OCI-LY7 (cell line): ENCODE measurements at regions not wholly inside any gene's neighbourhood (a gene's known extent, or its start where the extent isn't known, plus 50 kb on each side); places are given as distances from the start of the nearest gene placed in this dataset.

ENCODE experiments used
- BruUV-seq: library from RNA; stranded (reverse); fragments of 400-500 nt; replicated peaks from 2 replicates; lab custom pipeline; 2021; lab: Mats Ljungman, UMichigan
- CTCF ChIA-PET: fragments of 300-600 bp; sonication (Branson Sonifier 250); formaldehyde crosslinking; loops from one replicate; lab custom pipeline; 2022; ENCODE audit warnings: antibody characterized with exemption; ENCODE audit not compliant: unreplicated experiment; lab: Charles Lee
- POLR2A ChIA-PET: fragments of 300-600 bp; sonication (Branson Sonifier 250); formaldehyde crosslinking; loops from one replicate; lab custom pipeline; 2022; ENCODE audit warnings: antibody characterized with exemption; lab: Charles Lee
- DNase-seq: peaks from one replicate; pipeline ENCODE4 v3.0.0-alpha.2; 2015; ENCODE audit warnings: low spot score
- H2AFZ ChIP-seq: fragments of 200-600 bp; sonication (generic), shearing (Covaris generic); 2 replicates; pipeline ENCODE4 v1.6.1; 2014; ENCODE audit warnings: mild to moderate bottlenecking, antibody characterized with exemption, low read length, moderate library complexity
- H3K27ac ChIP-seq: fragments of 200-600 bp; sonication (generic); 2 replicates; pipeline ENCODE4 v1.5.1; 2014; ENCODE audit warnings: mixed run types, low read depth, mild to moderate bottlenecking, moderate library complexity, low read length, inconsistent platforms; ENCODE audit not compliant: poor library complexity, severe bottlenecking
- H3K36me3 ChIP-seq: fragments of 200-600 bp; sonication (generic); 2 replicates; pipeline ENCODE4 v1.6.1; 2014; ENCODE audit warnings: mild to moderate bottlenecking, antibody characterized with exemption, low read length, moderate library complexity, mixed read lengths; ENCODE audit not compliant: insufficient read depth
- H3K4me1 ChIP-seq: fragments of 200-600 bp; sonication (generic); 2 replicates; pipeline ENCODE4 v1.5.1; 2014; ENCODE audit warnings: mild to moderate bottlenecking, low read length; ENCODE audit not compliant: insufficient read depth, poor library complexity, severe bottlenecking
- H3K4me2 ChIP-seq: fragments of 200-600 bp; sonication (generic); 2 replicates; pipeline ENCODE4 v1.6.1; 2014; ENCODE audit warnings: mild to moderate bottlenecking, low read length
- H3K4me3 ChIP-seq: fragments of 200-600 bp; sonication (generic); 2 replicates; pipeline ENCODE4 v1.5.1; 2014; ENCODE audit warnings: mild to moderate bottlenecking, low read depth, low read length; ENCODE audit not compliant: poor library complexity, severe bottlenecking
- H3K79me2 ChIP-seq: fragments of 200-600 bp; sonication (generic); 2 replicates; pipeline ENCODE4 v1.6.1; 2016; ENCODE audit warnings: low read depth, mild to moderate bottlenecking, low read length, moderate library complexity, mixed read lengths; ENCODE audit not compliant: insufficient read depth
- H3K9me2 ChIP-seq: fragments of 200-600 bp; sonication (generic); 2 replicates; pipeline ENCODE4 v1.6.1; 2016; ENCODE audit warnings: mild to moderate bottlenecking, low read length, mixed read lengths; ENCODE audit not compliant: insufficient read depth
- H3K9me3 ChIP-seq: fragments of 200-600 bp; sonication (generic); 2 replicates; pipeline ENCODE4 v1.6.1; 2014; ENCODE audit warnings: mild to moderate bottlenecking, mixed run types, low read length, mixed read lengths
- H4K20me1 ChIP-seq: fragments of 200-600 bp; sonication (generic); 2 replicates; pipeline ENCODE4 v1.6.1; 2014; ENCODE audit warnings: mild to moderate bottlenecking, antibody characterized with exemption, low read length, moderate library complexity, mixed read lengths; ENCODE audit not compliant: insufficient read depth
- EZH2phosphoT487 ChIP-seq: fragments of 200-600 bp; sonication (generic); IDR thresholded peaks from 2 replicates; pipeline ENCODE4 v1.6.1; 2018; ENCODE audit warnings: low read depth, borderline replicate concordance, mild to moderate bottlenecking, mixed run types, antibody characterized with exemption, low read length, moderate library complexity, mixed read lengths
- intact Hi-C: fragments of 100-400 bp; cut with micrococcal nuclease; formaldehyde crosslinking; loops from one replicate; pipeline ENCODE4 v1.10.0; 2022; ENCODE audit not compliant: unreplicated experiment
- TF ChIP-seq, protein P1 (sequence below): fragments of 200-600 bp; sonication (generic); conservative IDR thresholded peaks from 2 replicates; pipeline ENCODE4 v1.5.1; 2014; ENCODE audit warnings: mild to moderate bottlenecking, antibody characterized with exemption, low read length, moderate library complexity, mixed read lengths

DNA sequence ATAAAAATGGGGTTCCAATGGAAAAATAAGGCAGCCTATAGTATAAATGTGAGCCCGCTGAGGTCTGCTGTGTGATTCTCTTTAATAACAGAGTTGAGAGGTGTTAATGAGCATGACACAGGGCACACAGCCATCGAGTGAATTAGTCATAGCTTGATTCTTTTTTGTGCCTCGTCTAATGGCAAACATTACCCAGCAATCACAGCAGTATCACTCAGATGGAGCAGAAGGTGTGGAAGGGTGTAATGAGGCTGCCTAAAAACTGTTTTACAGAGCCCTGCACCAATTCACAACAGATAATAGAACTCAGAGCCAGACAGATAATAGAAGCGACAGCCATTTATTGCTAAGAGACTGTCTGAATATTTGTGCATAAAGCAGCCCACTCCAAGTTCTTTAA is 178.6 kb upstream of the TPRG1 start:
- Histone ChIP-seq H3K9me2 (no peaks in the 10 kb centered on the region), H3K27ac (no peak overlapping the region), H2AFZ (no peak overlapping the region), H3K4me1 (no peaks in the 10 kb centered on the region), H3K36me3 (no peaks in the 10 kb centered on the region), H3K4me2 (no peak overlapping the region), H3K9me3 (no peaks in the 10 kb centered on the region), H4K20me1 (no peaks in the 10 kb centered on the region), H3K4me3 (no peak overlapping the region), H3K79me2 (no peaks in the 10 kb centered on the region)
- no TSS peak for BruUV-seq
- intact Hi-C loops, result no loop called here
- no peak for DNase-seq
- ChIA-PET CTCF (no interaction called here), POLR2A (interaction anchor here (1.2 kb wide), 1 partner anchor 9 kb away, joined by 5 read pairs; no protein-coding TSS in a partner anchor)
- TF ChIP-seq, protein P1, sequence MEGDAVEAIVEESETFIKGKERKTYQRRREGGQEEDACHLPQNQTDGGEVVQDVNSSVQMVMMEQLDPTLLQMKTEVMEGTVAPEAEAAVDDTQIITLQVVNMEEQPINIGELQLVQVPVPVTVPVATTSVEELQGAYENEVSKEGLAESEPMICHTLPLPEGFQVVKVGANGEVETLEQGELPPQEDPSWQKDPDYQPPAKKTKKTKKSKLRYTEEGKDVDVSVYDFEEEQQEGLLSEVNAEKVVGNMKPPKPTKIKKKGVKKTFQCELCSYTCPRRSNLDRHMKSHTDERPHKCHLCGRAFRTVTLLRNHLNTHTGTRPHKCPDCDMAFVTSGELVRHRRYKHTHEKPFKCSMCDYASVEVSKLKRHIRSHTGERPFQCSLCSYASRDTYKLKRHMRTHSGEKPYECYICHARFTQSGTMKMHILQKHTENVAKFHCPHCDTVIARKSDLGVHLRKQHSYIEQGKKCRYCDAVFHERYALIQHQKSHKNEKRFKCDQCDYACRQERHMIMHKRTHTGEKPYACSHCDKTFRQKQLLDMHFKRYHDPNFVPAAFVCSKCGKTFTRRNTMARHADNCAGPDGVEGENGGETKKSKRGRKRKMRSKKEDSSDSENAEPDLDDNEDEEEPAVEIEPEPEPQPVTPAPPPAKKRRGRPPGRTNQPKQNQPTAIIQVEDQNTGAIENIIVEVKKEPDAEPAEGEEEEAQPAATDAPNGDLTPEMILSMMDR, result no peak
- TF ChIP-seq EZH2phosphoT487, result no peak

GRCh38 chr3:189001559-189001958 is 170.2 kb upstream of the TPRG1 start:
- ChIA-PET POLR2A (interaction anchor here (1.2 kb wide), 1 partner anchor 9 kb away, joined by 5 read pairs; no protein-coding TSS in a partner anchor), CTCF (interaction anchor here (0.6 kb wide), 1 partner anchor 148 kb away, joined by 3 read pairs; no protein-coding TSS in a partner anchor)
- Histone ChIP-seq H3K9me2 (no peaks in the 10 kb centered on the region), H3K4me2 (no peak overlapping the region), H3K4me3 (no peak overlapping the region), H2AFZ (no peak overlapping the region), H3K36me3 (no peaks in the 10 kb centered on the region), H3K27ac (no peak overlapping the region), H3K9me3 (no peaks in the 10 kb centered on the region), H3K4me1 (no peaks in the 10 kb centered on the region), H3K79me2 (no peaks in the 10 kb centered on the region), H4K20me1 (no peaks in the 10 kb centered on the region)
- TF ChIP-seq, protein P1, result no peak
- TF ChIP-seq EZH2phosphoT487, result no peak
- BruUV-seq, result no TSS peak
- intact Hi-C loops, result no loop called here
- no peak for DNase-seq

DNA sequence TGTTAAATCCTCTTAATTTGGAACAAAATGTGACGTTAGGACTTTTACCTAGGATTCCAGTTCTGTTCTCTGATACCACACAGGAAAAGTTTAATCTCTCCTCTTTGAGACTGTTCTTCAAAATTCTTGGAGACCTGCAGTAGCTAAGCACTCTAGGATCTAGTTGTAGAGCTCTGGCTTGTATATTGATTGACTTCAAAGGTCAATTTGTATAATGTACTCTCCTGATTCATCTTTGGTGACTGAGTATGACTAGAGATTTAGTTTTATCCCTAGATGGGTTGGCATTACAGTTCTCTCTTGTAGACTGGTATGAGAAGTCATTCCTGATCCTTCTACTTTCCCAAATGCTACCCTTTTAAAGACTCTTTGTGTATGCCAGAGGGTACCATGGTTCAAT is 168.4 kb upstream of the TPRG1 start:
- intact Hi-C loops, result no loop called here
- H3K79me2 ChIP-seq, result no peaks in the 10 kb centered on the region

More for the DNA sequence above, 168.4 kb upstream of the TPRG1 start:
- Histone ChIP-seq H2AFZ (no peak overlapping the region), H3K9me2 (no peaks in the 10 kb centered on the region), H4K20me1 (no peaks in the 10 kb centered on the region), H3K27ac (no peak overlapping the region), H3K9me3 (no peaks in the 10 kb centered on the region), H3K36me3 (no peaks in the 10 kb centered on the region), H3K4me1 (no peaks in the 10 kb centered on the region), H3K4me2 (no peak overlapping the region), H3K4me3 (no peak overlapping the region)
- TF ChIP-seq, protein P1, result no peak
- no peak for TF ChIP-seq EZH2phosphoT487
- ChIA-PET CTCF (no interaction called here), POLR2A (interaction anchor here (0.6 kb wide), 1 partner anchor 164 kb away, joined by 3 read pairs; no protein-coding TSS in a partner anchor)
- no peak for DNase-seq
- BruUV-seq, result no TSS peak
